Naive thymus-derived CD8-positive, alpha-beta T cell (primary cell): ENCODE measurements at regions not wholly inside any gene's neighbourhood (a gene's known extent, or its start where the extent isn't known, plus 50 kb on each side); places are given as distances from the start of the nearest gene placed in this dataset.
A peak's percentile ranks its signal among the peaks of the same experiment; 100 is the strongest.

ENCODE experiments used
- ATAC-seq, 2 donors: fragments of 150-1000 bp; cut with Tn5 transposase in 1 of 2; sonication (Bioruptor Pico), chemical (Tn5 transposase) in 1 of 2; 1 replicate in 1 of 2; 2 replicates in 1 of 2; pipeline ENCODE4 v1.10.0; 2021; ENCODE audit warnings: mild to moderate bottlenecking in 2 of 2, moderate library complexity in 2 of 2
- POLR2A ChIA-PET: fragments of 350-600 bp; sonication (Branson Sonifier 250); formaldehyde crosslinking; loops from one replicate; lab custom pipeline; 2021; ENCODE audit warnings: antibody characterized with exemption; lab: Charles Lee
- DNase-seq, 10 donors: peaks; one replicate each; pipeline versions ENCODE4 v3.0.0 to v3.0.0-alpha.2; 2020 to 2022
- H3K27ac Mint-ChIP-seq, 10 donors: one replicate each; pipeline ENCODE4 v1.8.0; 2020 to 2022; ENCODE audit warnings: mild to moderate bottlenecking in 10 of 10, mixed read lengths in 10 of 10, moderate library complexity in 4 of 10, inconsistent platforms in 1 of 10
- H3K27me3 Mint-ChIP-seq, 5 donors: one replicate each; pipeline ENCODE4 v1.8.0; 2021 to 2022; ENCODE audit warnings: mixed read lengths in 5 of 5
- H3K36me3 Mint-ChIP-seq, 3 donors: one replicate each; pipeline ENCODE4 v1.8.0; 2020 to 2022; ENCODE audit warnings: mixed read lengths in 3 of 3, mild to moderate bottlenecking in 2 of 3, inconsistent platforms in 1 of 3
- H3K4me1 Mint-ChIP-seq, 4 donors: one replicate each; pipeline ENCODE4 v1.8.0; 2021 to 2022; ENCODE audit warnings: mixed read lengths in 4 of 4
- H3K4me3 Mint-ChIP-seq, 10 donors: one replicate each; pipeline ENCODE4 v1.8.0; 2020 to 2022; ENCODE audit warnings: mild to moderate bottlenecking in 10 of 10, mixed read lengths in 10 of 10, moderate library complexity in 6 of 10, inconsistent platforms in 1 of 10
- H3K9me3 Mint-ChIP-seq, 9 donors: one replicate each; pipeline ENCODE4 v1.8.0; 2020 to 2022; ENCODE audit warnings: mixed read lengths in 9 of 9, mild to moderate bottlenecking in 3 of 9, inconsistent platforms in 1 of 9, moderate library complexity in 1 of 9

DNA sequence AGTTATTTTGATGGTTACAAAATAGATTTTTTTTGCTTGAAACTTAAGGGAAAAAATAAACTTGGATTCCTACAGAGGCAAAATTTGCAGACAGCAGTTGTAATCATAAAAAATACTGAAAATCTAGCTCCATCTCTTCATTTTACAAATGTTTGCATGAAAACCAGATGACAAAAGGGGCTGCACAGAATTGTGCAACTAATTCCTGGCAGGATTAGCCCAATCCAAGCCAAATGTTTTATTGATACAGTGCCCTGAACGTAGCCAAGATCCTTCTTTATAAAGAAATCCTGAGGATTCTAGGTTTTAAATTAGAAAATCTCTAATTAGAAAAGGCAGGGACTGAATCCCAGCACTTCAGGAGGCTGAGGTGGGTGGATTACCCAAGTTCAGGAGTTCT is 356.4 kb upstream of the SEL1L start:
- POLR2A ChIA-PET: no interaction called here

DNA sequence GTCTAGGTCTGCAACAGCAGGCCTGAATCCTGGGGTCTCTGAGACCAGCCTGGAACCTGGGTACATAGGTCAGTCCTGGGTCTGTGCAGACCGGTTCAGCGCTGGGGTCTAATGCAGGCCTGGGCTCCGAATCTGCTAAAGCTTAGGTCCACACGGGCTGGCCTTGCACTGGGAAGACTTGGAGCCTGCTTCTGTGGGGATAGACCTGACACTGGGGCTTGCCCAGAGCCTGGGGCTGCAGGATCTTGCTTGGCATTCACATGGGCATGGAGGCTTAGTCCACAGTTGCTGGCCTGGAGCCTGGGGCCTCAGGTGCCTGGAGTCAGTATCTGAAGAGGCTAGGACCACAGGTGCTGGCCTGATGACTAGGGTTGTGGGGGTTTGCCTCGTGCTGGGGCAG is 369.8 kb upstream of the SEL1L start:
- POLR2A ChIA-PET: no interaction called here
- ATAC-seq (no peak), DNase-seq (peak in 1 of 10 donors; percentile 55)
- Mint-ChIP-seq H3K27ac (no peak overlapping the region), H3K36me3 (peaks cover 0 to 4% (median 0%) of the 10 kb centered on the region in 3 donors), H3K4me1 (no peaks in the 10 kb centered on the region), H3K27me3 (peaks cover 0 to 2% (median 0%) of the 10 kb centered on the region in 5 donors), H3K9me3 (peaks cover 3 to 36% (median 12%) of the 10 kb centered on the region in 9 donors), H3K4me3 (no peak overlapping the region)

More for the DNA sequence above, 356.4 kb upstream of the SEL1L start:
- DNase-seq (no peak), ATAC-seq (no peak)
- peaks cover 0 to 18% (median 4%) of the 10 kb centered on the region in 9 donors for H3K9me3 Mint-ChIP-seq
- no peak overlapping the region for H3K27ac Mint-ChIP-seq
- no peaks in the 10 kb centered on the region for H3K4me1 Mint-ChIP-seq
- no peak overlapping the region for H3K4me3 Mint-ChIP-seq
- peaks cover 0 to 5% (median 0%) of the 10 kb centered on the region in 3 donors for H3K36me3 Mint-ChIP-seq
- no peaks in the 10 kb centered on the region for H3K27me3 Mint-ChIP-seq

DNA sequence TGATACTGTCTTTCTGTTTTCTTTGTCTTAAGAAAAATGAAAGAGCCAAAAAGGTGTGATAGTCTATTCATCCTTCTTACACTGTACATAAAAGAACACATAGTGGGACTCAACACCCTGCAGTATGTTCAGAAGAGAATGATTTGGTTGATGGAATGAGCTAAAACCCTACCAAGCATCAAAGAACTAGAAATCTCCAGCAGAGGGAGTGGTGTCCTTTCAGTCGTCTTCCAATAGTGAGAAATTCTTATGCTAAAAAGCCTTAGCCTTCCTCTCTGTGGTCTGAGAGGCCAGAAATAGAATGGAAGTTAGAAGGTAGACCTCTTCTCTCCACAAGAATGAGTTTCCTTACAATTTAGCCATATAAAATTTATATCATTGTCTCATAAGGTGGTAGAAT is 393.4 kb upstream of the SEL1L start:
- no peaks in the 10 kb centered on the region for H3K27me3 Mint-ChIP-seq
- POLR2A ChIA-PET: no interaction called here
- H3K36me3 Mint-ChIP-seq: no peaks in the 10 kb centered on the region
- DNase-seq: no peak
- no peak for ATAC-seq
- no peaks in the 10 kb centered on the region for H3K4me1 Mint-ChIP-seq
- no peak overlapping the region for H3K27ac Mint-ChIP-seq
- no peak overlapping the region for H3K4me3 Mint-ChIP-seq
- H3K9me3 Mint-ChIP-seq: peaks cover 0 to 4% (median 0%) of the 10 kb centered on the region in 9 donors

DNA sequence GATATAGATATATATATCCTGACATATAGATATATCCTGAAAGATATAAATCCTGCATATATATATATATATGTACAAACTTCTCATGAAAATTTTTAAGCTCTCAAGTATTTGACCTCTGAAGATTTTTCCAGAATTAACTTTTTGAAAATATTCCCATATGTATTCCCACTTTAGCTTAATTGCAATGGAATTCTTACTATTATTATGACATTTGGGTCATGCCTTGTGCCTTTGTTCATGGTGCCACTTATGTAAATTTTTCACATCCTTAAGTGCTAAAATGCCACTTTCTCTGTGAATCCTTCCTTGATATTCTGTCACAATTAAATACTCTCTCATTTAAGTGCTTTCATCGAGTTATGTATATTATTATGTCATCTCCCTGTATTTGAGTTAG is 398.2 kb upstream of the SEL1L start:
- ATAC-seq: no peak
- H3K27me3 Mint-ChIP-seq: peaks cover 0 to 5% (median 0%) of the 10 kb centered on the region in 5 donors
- H3K36me3 Mint-ChIP-seq: no peaks in the 10 kb centered on the region
- H3K27ac Mint-ChIP-seq: no peak overlapping the region
- H3K4me1 Mint-ChIP-seq: no peaks in the 10 kb centered on the region
- POLR2A ChIA-PET: no interaction called here
- no peak for DNase-seq
- no peak overlapping the region for H3K4me3 Mint-ChIP-seq
- peaks cover 0 to 24% (median 0%) of the 10 kb centered on the region in 9 donors for H3K9me3 Mint-ChIP-seq

DNA sequence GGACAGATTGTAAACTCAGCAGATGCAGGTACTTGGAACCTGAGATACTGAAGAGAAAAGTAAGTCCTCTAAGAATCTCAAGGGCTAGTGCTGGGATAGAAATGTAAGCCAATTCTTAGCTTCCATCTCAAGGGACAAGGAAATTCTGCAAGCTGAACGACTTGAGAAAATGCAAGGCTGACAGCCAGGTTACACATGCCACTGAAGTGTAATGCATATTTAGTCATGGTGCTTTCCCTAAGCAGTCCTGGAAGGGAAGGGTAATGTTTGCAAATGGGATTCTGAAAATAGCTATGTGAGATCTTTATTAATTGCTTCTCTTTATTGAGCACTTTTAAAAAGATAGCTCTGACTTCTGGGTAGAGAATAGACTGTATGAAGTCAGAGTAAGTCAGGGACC is 402.7 kb upstream of the SEL1L start:
- POLR2A ChIA-PET: no interaction called here
- H3K27ac Mint-ChIP-seq: no peak overlapping the region
- no peak for ATAC-seq
- H3K36me3 Mint-ChIP-seq: no peaks in the 10 kb centered on the region
- peaks cover 0 to 10% (median 0%) of the 10 kb centered on the region in 5 donors for H3K27me3 Mint-ChIP-seq
- H3K4me1 Mint-ChIP-seq: no peaks in the 10 kb centered on the region
- peaks cover 0 to 34% (median 3%) of the 10 kb centered on the region in 9 donors for H3K9me3 Mint-ChIP-seq
- H3K4me3 Mint-ChIP-seq: no peak overlapping the region
- no peak for DNase-seq

DNA sequence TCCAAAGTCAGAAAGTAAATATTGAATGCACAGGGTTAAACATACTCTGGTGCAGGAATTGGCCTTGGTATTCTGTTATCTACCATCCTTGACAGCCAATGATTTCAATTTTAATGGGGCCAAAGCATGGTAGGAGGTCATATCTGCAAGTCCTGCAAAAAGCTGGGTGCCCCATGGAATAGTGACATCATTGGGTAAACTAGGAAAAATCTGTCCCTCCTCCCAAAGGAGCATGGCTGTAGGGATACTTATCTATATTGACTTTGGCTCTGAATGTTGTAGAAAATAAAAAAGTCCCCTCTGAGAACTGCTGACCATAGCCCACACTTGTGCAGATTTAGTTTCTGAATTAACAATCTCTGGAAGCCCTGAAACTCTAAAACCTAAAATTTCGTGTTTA is 403.2 kb upstream of the SEL1L start:
- ATAC-seq (no peak), DNase-seq (no peak)
- Mint-ChIP-seq H3K27me3 (peaks cover 0 to 10% (median 0%) of the 10 kb centered on the region in 5 donors), H3K4me3 (no peak overlapping the region), H3K9me3 (peaks cover 0 to 34% (median 3%) of the 10 kb centered on the region in 9 donors), H3K36me3 (no peaks in the 10 kb centered on the region), H3K4me1 (no peaks in the 10 kb centered on the region), H3K27ac (no peak overlapping the region)
- POLR2A ChIA-PET: no interaction called here

DNA sequence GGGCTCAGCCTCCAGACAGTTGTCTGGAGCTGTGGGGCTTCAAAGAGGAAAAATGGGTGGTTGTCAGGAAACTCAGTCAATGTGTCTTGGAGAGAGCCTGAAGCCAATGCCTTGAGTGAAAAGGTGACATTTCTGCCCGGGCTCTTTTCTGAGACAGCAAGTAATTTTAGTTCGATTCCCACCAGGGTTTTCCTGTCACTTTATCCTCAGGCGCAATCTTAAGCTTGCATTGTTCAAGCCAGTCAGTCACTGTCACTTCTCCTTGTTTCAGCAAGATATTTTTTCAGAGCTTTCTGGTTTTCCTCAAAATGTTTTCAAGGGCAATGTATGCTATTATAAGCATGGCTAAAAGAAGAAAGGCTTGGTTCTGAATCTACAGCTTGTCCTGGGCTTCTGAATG is 404.7 kb upstream of the SEL1L start:
- H3K4me3 Mint-ChIP-seq: no peak overlapping the region
- H3K27ac Mint-ChIP-seq: no peak overlapping the region
- H3K36me3 Mint-ChIP-seq: no peaks in the 10 kb centered on the region
- ATAC-seq (no peak), DNase-seq (no peak)
- POLR2A ChIA-PET: no interaction called here
- H3K4me1 Mint-ChIP-seq: no peaks in the 10 kb centered on the region
- H3K9me3 Mint-ChIP-seq: peaks cover 0 to 20% (median 4%) of the 10 kb centered on the region in 9 donors
- peaks cover 0 to 5% (median 0%) of the 10 kb centered on the region in 5 donors for H3K27me3 Mint-ChIP-seq

DNA sequence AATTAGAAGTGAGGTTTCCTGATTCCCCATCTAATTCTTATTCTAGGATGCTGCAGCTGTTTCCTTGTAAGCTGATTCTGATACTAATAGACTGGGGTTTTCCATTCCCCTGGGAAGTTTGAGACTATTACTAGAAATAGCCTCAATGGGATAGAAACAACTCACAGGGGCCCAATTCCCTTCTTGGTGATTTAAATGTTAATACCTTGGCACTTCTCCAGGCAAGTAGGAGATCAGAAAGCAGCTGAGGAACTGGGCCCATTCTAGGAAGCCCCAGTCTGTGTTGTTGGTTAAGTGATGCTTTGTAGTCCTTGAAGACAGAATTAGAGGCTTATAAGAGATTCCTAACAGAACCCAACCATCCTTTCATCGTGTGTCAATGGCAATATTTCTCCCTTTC is 407.0 kb upstream of the SEL1L start:
- peaks cover 0 to 18% (median 4%) of the 10 kb centered on the region in 9 donors for H3K9me3 Mint-ChIP-seq
- no peak overlapping the region for H3K27ac Mint-ChIP-seq
- H3K27me3 Mint-ChIP-seq: peaks cover 0 to 5% (median 0%) of the 10 kb centered on the region in 5 donors
- ATAC-seq: no peak
- no peak overlapping the region for H3K4me3 Mint-ChIP-seq
- no peak for DNase-seq
- POLR2A ChIA-PET: no interaction called here
- H3K4me1 Mint-ChIP-seq: no peaks in the 10 kb centered on the region
- no peaks in the 10 kb centered on the region for H3K36me3 Mint-ChIP-seq

DNA sequence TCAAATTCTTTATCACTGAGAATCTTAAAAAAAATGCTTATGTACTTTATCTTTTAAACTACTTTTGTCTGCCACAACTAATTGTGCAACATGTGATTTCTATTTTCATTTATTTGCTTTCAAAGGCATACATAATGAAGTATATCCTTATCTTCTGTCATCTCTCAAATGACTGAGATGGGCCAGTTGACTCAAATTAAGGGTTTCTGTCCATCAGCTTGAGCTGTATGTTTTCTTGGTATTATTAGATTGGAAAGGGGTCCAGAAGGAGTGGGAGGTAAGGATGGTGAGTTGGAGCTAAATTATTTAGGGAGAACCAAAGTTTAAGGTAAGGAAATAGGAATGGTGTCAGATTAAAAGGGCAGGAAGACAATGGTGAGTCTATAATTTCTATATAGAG is 408.4 kb upstream of the SEL1L start:
- H3K4me1 Mint-ChIP-seq: no peaks in the 10 kb centered on the region
- POLR2A ChIA-PET: no interaction called here
- H3K4me3 Mint-ChIP-seq: no peak overlapping the region
- H3K9me3 Mint-ChIP-seq: peaks cover 0 to 24% (median 5%) of the 10 kb centered on the region in 9 donors
- ATAC-seq: no peak
- H3K36me3 Mint-ChIP-seq: no peaks in the 10 kb centered on the region
- DNase-seq: no peak
- peaks cover 0 to 5% (median 0%) of the 10 kb centered on the region in 5 donors for H3K27me3 Mint-ChIP-seq
- no peak overlapping the region for H3K27ac Mint-ChIP-seq

DNA sequence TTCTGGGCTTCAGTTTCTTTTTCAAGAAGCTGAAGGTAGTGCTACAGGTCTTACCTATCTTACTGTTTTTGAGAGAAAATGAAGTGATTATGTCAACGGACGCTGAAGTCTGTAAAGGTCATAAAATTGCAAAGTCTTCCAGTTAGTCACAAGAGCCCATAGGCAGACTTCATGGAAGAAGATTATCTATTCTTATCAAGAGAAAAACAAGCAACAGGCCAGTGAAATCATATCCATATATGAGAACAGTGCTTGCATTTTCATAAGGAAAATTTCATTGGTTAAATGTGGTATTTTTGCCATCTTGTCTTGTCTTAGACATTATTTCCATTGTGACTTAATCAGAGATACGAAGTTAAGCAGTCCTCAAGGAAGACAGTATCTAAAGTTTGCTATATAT is 412.7 kb upstream of the SEL1L start:
- no peak overlapping the region for H3K4me3 Mint-ChIP-seq
- POLR2A ChIA-PET: no interaction called here
- no peak overlapping the region for H3K27ac Mint-ChIP-seq
- no peaks in the 10 kb centered on the region for H3K4me1 Mint-ChIP-seq
- H3K36me3 Mint-ChIP-seq: no peaks in the 10 kb centered on the region
- ATAC-seq: no peak
- H3K27me3 Mint-ChIP-seq: peaks cover 0 to 1% (median 0%) of the 10 kb centered on the region in 5 donors
- DNase-seq: no peak
- H3K9me3 Mint-ChIP-seq: peaks cover 0 to 19% (median 4%) of the 10 kb centered on the region in 9 donors

DNA sequence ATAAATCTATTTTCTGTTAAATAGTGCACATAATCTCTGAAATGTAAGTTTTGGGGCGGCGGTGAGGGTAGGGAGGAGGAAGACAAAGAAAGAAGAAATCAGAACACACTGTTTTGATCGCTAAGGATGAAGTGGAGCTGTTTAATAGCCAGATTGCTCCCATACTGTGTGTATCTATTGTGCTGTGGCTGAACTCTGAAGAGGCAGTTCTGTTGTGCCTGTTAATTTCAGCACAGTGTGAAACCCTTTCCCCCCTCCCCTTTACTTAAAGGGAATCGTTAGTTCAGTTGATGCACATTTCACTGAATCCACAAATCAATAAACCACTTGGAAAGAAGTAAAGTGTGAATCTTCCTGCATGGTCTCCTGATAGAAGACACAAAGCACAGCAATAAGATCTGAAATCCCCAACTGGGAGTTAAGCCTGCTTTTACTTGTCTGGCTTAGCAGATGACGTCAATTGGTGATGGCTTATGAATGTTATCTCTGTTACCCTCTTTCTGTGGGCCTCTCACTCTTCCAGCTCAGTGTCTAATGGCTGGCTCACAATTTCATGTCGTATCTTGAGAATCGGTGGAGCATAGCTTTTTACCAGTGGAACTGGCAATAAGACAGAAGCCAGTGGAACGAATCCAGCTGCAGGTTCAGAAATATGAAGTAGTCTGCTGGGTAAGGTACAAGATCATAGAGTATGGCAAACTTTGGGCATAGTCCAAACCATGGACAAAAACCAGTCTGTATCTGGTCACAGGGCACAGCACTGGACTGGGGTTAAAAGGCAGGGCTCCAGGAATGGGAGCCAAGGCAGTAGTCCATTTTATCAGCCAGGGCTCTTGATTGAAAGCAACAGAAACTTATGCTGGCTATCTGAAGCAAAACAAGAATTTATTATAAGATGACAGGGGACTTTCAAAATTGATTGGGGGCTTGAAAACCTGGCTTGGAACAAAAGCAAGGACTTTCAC is 413.5 kb upstream of the SEL1L start:
- no peak for DNase-seq
- no peak for ATAC-seq
- Mint-ChIP-seq H3K27ac (no peak overlapping the region), H3K4me3 (no peak overlapping the region), H3K9me3 (peaks cover 0 to 19% (median 4%) of the 10 kb centered on the region in 9 donors), H3K36me3 (no peaks in the 10 kb centered on the region), H3K27me3 (peaks cover 0 to under 1% (median 0%) of the 10 kb centered on the region in 5 donors), H3K4me1 (no peaks in the 10 kb centered on the region)
- POLR2A ChIA-PET: no interaction called here

DNA sequence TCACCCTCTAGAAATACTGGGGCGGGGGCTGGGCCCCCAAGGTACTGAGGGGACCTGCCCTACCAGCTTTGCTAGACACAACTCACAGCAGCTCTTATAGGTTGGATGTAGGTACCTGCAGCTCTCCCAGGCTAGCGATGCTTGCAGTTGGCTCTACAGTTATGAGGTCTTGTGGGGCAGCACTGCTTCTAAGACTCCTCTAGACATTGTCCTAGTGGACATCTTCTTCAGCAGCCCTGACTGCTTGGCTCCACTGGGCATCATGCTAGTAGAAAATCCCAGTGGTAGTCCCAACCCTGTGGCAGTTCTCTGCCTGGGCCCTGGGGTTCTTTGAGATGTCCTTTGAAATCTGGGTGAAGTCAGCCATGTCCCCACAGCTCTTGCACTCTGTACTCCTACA is 419.3 kb upstream of the SEL1L start:
- H3K4me1 Mint-ChIP-seq: no peaks in the 10 kb centered on the region
- peaks cover 0 to 19% (median 3%) of the 10 kb centered on the region in 9 donors for H3K9me3 Mint-ChIP-seq
- no peak overlapping the region for H3K4me3 Mint-ChIP-seq
- POLR2A ChIA-PET: no interaction called here
- H3K36me3 Mint-ChIP-seq: no peaks in the 10 kb centered on the region
- H3K27ac Mint-ChIP-seq: no peak overlapping the region
- ATAC-seq (no peak), DNase-seq (no peak)
- no peaks in the 10 kb centered on the region for H3K27me3 Mint-ChIP-seq

DNA sequence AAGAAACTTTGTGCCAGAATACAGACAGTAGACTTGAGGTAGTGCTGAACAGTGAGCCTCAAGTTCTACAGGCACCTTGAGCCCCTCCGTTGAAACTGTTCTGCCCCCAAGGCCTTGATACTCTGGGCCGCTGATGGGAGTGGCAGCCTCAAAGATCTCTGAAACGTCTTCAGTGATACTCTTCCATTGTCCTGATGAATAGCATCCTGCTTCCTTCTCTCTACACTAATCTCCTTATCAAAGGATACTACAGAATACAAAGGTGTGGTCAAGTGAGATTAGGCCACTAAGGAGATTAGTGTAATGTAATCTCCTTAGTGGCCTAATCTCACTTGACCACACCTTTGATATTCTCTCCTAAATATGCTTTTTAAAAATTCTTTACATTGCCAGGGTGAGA is 419.8 kb upstream of the SEL1L start:
- no peaks in the 10 kb centered on the region for H3K4me1 Mint-ChIP-seq
- H3K9me3 Mint-ChIP-seq: peaks cover 0 to 19% (median 0%) of the 10 kb centered on the region in 9 donors
- ATAC-seq (no peak), DNase-seq (no peak)
- no peak overlapping the region for H3K27ac Mint-ChIP-seq
- H3K4me3 Mint-ChIP-seq: no peak overlapping the region
- H3K27me3 Mint-ChIP-seq: no peaks in the 10 kb centered on the region
- POLR2A ChIA-PET: no interaction called here
- no peaks in the 10 kb centered on the region for H3K36me3 Mint-ChIP-seq
